ENCODE measurements at regions not wholly inside any gene's neighbourhood (a gene's known extent, or its start where the extent isn't known, plus 50 kb on each side); places are given as distances from the start of the nearest gene placed in this dataset.

- peak overlapping the region; percentile 3 for H3K27ac ChIP-seq
- no peaks in the 10 kb centered on the region for H3K27me3 ChIP-seq (replicated peaks)
- H3K36me3 ChIP-seq (replicated peaks): no peaks in the 10 kb centered on the region
- DNase-seq: no peak
- no peak overlapping the region for H3K4me3 ChIP-seq (ENCODE audit: low read depth, low read length)
- in situ Hi-C loops (cut with HindIII; ENCODE audit: low pct_ligation_motif_present, low sequenced_read_pairs): no loop called here
- TF ChIP-seq, protein P1, sequence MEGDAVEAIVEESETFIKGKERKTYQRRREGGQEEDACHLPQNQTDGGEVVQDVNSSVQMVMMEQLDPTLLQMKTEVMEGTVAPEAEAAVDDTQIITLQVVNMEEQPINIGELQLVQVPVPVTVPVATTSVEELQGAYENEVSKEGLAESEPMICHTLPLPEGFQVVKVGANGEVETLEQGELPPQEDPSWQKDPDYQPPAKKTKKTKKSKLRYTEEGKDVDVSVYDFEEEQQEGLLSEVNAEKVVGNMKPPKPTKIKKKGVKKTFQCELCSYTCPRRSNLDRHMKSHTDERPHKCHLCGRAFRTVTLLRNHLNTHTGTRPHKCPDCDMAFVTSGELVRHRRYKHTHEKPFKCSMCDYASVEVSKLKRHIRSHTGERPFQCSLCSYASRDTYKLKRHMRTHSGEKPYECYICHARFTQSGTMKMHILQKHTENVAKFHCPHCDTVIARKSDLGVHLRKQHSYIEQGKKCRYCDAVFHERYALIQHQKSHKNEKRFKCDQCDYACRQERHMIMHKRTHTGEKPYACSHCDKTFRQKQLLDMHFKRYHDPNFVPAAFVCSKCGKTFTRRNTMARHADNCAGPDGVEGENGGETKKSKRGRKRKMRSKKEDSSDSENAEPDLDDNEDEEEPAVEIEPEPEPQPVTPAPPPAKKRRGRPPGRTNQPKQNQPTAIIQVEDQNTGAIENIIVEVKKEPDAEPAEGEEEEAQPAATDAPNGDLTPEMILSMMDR (IDR thresholded peaks at IDR 0.05; ENCODE audit: low read depth, low read length, missing control alignments): no peak
Measured at GRCh38 chr20:50434321-50434652, 75.9 kb upstream of the PTPN1 start.

DNA sequence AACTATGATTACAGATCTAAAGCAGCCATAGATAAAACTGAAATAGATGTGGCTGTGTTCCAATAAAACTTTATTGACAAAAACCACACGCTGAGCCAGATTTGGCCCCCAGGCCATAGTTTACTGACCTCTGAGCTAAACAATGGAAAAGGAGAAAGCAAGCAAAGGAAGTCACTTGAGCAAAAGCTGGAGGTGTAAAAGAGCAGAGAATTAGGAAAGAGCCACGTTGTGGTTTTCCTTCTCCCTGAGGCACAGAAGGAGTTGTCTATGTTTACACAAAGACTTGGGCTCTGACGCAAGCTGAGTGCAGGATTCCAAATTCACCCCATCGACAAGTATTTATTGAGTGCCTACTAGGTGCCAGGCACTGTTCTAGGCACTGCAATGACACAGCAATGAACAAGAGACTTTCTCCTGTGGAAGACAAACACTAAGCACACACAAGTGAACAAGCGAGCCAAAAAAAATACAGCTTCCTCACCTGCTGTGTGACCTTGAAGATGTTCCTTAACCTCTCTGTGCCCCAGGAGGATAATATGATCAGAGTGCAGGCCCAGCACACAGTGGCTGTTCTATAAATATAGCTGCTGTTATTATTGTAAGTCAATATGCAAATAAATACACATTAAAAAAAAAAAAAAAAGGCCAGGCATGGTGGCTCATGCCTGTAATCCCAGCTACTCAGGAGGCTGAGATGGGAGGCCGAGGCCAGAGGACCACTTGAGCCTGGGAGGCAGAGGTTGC is 75.4 kb upstream of the PTPN1 start:
- Histone ChIP-seq H3K27ac (peak overlapping the region; percentile 3), H3K4me3 (ENCODE audit: low read depth, low read length) (no peak overlapping the region), H3K27me3 (replicated peaks) (no peaks in the 10 kb centered on the region), H3K36me3 (replicated peaks) (no peaks in the 10 kb centered on the region)
- DNase-seq: peak; percentile 40
- TF ChIP-seq, protein P1 (IDR thresholded peaks at IDR 0.05; ENCODE audit: low read depth, low read length, missing control alignments): no peak
- in situ Hi-C loops (cut with HindIII; ENCODE audit: low pct_ligation_motif_present, low sequenced_read_pairs): no loop called here

GRCh38 chr20:50435397-50436051 is 74.7 kb upstream of the PTPN1 start:
- no peaks in the 10 kb centered on the region for H3K27me3 ChIP-seq (replicated peaks)
- no peak for DNase-seq
- H3K4me3 ChIP-seq (ENCODE audit: low read depth, low read length): no peak overlapping the region
- TF ChIP-seq, protein P1 (IDR thresholded peaks at IDR 0.05; ENCODE audit: low read depth, low read length, missing control alignments): no peak
- H3K27ac ChIP-seq: no peak overlapping the region
- in situ Hi-C loops (cut with HindIII; ENCODE audit: low pct_ligation_motif_present, low sequenced_read_pairs): no loop called here
- H3K36me3 ChIP-seq (replicated peaks): no peaks in the 10 kb centered on the region

DNA sequence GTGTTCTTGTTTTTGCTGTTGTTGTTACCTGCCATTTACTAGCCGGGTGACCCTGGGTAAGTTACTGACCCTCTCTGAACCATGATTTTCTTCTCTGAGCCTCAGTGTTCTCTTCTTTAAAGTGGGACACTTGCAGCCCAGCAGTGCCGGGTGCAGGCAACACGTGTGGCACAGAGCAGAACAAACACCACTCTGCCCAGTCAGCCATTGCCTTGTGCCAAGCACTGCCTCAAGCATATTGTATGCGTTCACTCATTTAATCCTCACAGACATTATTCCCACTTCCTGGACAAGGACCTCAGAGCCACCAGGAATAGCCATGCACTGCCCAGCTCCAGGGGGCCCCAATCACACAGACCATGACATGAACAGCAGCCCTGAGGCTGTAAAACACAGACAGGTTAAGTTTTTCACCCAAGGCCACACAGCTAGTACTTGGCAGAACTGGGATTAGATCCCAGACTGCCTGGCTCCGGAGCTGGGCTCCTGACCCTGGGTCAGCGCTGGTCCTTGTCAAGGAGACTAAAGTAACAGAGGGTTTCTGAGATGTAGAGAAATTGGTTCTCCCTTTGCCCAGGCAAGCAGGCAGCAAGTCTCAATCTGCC is 74.0 kb upstream of the PTPN1 start:
- Histone ChIP-seq H3K27me3 (replicated peaks) (no peaks in the 10 kb centered on the region), H3K36me3 (replicated peaks) (no peaks in the 10 kb centered on the region), H3K4me3 (ENCODE audit: low read depth, low read length) (no peak overlapping the region), H3K27ac (no peak overlapping the region)
- DNase-seq: no peak
- in situ Hi-C loops (cut with HindIII; ENCODE audit: low pct_ligation_motif_present, low sequenced_read_pairs): no loop called here
- TF ChIP-seq, protein P1 (IDR thresholded peaks at IDR 0.05; ENCODE audit: low read depth, low read length, missing control alignments): no peak

DNA sequence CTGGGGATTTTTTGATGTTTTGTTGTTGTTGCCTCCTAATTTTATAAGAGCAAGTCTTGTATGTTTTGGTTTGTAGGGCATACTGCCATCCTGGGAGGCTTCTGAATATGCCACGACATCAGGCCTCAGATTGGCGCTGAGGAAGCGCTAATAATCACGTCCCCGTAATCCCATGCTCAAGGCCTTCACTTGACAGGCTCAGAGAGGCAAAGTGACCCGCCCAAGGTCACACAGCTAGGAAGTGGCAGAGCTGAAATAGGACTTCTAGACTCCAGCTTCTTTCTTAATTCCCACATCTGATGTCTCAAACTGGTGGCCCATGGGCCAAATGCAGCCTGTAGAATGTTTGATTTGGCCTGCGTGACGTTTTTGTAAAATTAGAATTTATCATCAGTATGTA is 73.5 kb upstream of the PTPN1 start:
- in situ Hi-C loops (cut with HindIII; ENCODE audit: low pct_ligation_motif_present, low sequenced_read_pairs): no loop called here
- Histone ChIP-seq H3K36me3 (replicated peaks) (no peaks in the 10 kb centered on the region), H3K4me3 (ENCODE audit: low read depth, low read length) (no peak overlapping the region)

More for the DNA sequence above, 73.5 kb upstream of the PTPN1 start:
- TF ChIP-seq, protein P1 (IDR thresholded peaks at IDR 0.05; ENCODE audit: low read depth, low read length, missing control alignments): no peak
- DNase-seq: no peak
- no peaks in the 10 kb centered on the region for H3K27me3 ChIP-seq (replicated peaks)
- no peak overlapping the region for H3K27ac ChIP-seq
